ENCODE measurements at regions not wholly inside any gene's neighbourhood (a gene's known extent, or its start where the extent isn't known, plus 50 kb on each side); places are given as distances from the start of the nearest gene placed in this dataset.

DNA sequence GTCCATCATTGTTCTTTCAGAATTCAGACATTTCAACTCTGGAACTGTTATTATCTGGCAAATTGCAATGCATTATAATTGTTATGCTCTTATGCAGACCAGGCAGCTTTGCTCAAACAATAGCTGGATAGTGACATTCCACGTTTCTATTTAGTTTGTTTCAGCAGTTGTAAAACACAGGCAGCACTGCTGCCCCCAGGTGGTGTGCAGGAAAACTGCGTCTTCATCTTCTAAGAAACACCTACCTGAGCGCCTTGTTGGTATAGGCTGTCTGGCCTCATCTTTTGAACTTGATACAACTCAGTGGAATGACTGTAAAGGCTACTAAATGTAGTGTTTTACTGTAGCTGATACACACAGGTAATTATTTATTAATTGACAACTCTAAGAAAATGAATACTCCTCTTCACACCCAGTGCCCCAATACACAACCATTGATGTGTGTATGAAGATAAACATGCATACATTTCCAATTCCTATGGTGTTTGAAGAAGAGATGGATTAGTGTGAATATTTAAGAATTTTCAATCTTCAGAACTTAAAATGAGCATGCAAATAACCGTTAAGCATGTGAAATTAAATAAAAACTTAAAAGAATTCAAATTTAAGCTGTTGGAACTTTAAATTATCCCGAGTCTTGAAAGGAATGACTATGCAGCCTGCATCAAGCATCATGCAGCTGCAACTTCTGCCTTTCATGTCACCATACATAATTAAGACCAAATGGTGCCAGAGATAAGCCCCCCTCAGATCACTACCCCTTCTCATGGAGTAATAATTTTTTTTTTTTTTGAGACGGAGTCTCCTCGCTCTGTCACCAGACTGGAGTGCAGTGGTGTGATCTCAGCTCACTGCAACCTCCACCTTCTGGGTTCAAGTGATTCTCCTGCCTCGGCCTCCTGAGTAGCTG is 85.6 kb downstream of the CD8B2 start:
- DNase-seq (ENCODE audit: low read depth in 2 of 2): no peak

- no peak for DNase-seq (ENCODE audit: low read depth in 2 of 2)
Measured at GRCh38 chr2:106573773-106574172, 86.6 kb downstream of the CD8B2 start.

- DNase-seq (ENCODE audit: low read depth in 2 of 2): no peak
Measured at GRCh38 chr2:106575955-106576354, 88.8 kb downstream of the CD8B2 start.

- DNase-seq (ENCODE audit: low read depth in 2 of 2): no peak
Measured at GRCh38 chr2:106577255-106577651, 90.1 kb downstream of the CD8B2 start.

DNA sequence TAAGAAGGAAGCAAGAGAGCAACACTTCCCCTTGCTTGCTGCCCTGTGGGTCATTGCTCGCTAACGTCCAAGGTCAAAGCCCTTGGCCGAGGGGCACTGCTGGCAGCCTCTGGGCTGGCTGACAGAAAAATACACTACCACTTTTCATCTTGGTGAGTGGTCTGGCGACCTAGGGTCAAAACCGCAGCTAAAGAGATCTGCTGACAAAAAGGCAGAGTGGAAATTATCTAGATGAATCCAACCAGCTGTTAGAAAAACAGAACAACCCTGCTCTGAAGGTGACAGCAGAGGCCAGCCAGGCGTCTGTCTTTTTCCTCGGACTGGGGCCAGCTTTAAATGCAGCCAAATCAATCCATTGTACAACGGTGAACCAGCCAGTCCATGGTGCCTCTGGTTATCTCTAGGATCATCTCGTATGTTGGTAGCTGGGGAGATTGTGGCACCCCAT is 92.6 kb downstream of the CD8B2 start:
- DNase-seq (ENCODE audit: low read depth in 2 of 2): no peak

- DNase-seq (ENCODE audit: low read depth in 2 of 2): no peak
Measured at GRCh38 chr2:106580241-106580640, 93.1 kb downstream of the CD8B2 start.

- no peak for DNase-seq (ENCODE audit: low read depth in 2 of 2)
Measured at GRCh38 chr2:106581328-106581727, 94.2 kb downstream of the CD8B2 start.

- DNase-seq (ENCODE audit: low read depth in 2 of 2): no peak
Measured at GRCh38 chr2:106581755-106582147, 94.6 kb downstream of the CD8B2 start.

DNA sequence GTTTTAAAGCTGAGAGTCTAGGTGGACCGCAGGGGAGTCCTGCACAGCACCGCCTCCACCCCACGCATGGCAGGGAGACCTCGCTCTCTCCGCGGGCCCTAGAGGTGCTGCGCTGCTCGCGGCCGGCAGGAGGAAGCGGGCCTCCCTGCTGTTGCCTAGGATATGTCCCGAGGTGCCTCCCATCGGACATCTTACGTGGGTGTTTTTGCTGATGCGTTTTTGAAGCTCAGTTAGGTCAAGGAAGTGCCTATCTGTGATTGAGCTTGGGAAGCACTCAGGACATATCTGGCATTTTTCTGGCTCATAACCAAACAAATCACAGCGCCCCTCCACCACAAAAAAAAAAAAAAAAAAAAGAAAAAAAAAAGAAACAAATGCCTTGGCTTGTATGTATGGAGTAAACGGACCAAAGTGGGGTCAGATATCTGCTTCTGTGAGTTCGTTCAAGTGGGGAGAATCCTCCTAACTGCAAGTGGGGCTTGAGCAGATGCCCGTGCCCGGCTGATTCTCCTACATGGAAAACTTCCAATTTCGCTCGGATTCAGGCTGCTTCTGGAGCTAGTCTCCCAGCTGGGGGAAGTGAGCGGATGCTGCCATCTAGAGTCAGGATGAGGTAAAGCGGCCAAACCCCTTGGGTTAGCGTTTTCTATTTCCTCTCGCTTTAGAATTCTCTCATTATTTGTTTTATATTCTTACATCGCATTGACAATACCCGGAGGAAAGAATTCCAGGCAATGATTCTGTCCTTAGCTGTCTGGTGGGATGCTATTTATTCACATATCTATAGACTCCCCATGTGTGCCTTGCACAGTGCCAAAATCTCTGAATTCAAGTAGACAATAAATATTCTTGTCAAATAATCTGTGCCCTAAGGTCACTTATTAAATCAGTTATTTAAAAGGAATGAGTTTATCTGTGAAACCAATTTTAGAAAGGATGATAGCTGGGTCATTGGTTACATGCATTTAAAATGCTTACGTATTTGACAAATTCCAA is 95.3 kb downstream of the CD8B2 start:
- DNase-seq (ENCODE audit: low read depth in 2 of 2): peak; percentile 12 to 46

GRCh38 chr2:106584304-106584954 is 97.3 kb downstream of the CD8B2 start:
- no peak for DNase-seq (ENCODE audit: low read depth in 2 of 2)

DNA sequence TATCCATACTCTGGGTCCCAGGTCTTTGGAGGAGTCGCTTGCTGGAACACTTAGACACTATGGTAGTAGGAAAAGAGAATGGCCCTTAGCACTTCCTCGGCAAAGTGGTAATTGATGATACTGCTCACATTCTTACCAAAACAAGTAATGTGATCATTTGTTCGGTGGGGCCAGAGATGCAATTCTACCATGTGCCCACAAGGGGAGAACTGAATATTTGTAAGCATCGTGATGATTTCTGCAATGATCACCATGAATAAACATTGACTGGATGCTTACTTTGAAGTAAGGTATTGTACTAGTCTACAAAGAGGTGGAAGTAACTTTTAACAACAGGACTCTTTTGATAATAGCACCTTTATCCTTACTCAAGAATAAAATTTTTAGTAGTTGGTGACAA is 109.7 kb downstream of the CD8B2 start:
- no peak for DNase-seq (ENCODE audit: low read depth in 2 of 2)

DNA sequence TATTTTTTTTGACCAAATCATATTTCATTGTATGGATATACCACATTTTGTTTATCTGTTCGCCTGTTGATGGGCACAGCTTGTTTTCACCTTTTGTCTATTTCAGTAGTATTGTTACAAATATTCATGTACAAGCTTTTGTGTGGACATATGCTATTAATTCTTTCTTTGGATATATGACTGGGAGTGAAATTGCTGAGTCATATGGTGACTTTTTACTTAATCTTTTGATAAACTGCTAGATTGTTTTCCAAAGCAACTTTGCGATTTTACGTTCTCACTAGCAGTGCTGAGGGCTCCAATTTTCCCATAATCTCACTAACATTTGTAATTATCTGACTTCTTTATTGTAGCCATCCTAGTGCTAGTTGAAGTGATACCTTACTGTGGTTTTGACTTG is 112.4 kb downstream of the CD8B2 start:
- DNase-seq (ENCODE audit: low read depth in 2 of 2): no peak

- no peak for DNase-seq (ENCODE audit: low read depth in 2 of 2)
Measured at GRCh38 chr2:106602042-106602441, 114.9 kb downstream of the CD8B2 start.

- DNase-seq (ENCODE audit: low read depth in 2 of 2): no peak
Measured at GRCh38 chr2:106606652-106607051, 119.5 kb downstream of the CD8B2 start.

GRCh38 chr2:106607371-106607770 is 120.2 kb downstream of the CD8B2 start:
- DNase-seq (ENCODE audit: low read depth in 2 of 2): no peak

DNA sequence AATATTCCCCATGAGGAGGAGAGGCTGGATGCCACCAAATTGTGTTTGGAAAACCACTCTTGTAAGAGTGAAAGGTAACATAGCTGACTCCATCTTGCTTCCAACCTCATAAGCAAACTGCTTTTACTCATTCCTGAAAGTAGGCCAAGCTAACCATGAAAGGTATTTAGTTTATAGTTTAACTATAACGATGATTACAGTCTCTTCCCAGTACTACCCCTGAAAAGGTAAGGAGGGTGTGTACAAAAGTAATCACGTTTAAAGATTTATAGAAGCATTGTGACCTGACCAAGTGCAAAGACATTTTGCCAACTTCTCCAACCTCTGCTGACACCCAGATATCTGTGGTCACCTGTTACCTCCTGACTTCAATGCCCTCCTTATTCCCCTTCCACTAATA is 122.6 kb downstream of the CD8B2 start:
- DNase-seq (ENCODE audit: low read depth in 2 of 2): no peak

DNA sequence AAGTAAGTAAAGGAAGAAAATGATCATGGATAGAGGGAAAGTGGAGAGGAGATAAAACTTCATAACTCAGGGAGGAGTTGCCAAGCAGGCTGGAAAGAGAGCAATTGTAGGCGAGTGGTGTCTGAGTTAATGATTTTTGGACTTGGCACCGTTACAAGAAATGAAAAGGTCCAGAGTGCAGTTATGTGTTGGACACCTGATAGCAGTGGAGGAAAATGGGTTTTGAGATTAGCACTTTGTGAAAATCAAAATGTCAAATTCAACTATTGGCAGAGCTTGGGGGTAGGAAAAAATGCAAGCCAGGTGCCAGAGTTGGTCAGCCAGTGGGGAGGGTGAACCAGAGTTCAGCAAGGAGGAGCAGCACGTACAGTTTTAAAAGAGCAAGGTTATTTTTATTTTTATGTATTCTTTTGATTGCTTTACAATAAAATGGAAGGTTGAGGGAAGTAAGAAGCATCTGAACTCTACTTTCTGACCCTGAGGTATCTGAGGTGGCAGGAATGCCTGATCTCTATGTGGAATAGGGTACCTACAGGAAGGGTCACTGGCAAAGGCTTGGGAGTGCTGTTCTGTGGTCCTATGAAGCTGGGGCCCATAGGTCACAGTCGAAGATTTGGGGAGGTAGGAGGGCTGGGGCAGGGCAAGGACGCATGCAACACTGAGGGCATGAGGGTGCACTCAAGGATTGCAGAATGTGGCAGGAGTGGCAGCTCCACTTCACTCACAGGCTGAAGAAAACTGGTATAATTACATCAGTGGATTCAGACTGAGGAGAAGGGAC is 127.5 kb downstream of the CD8B2 start:
- no peak for DNase-seq (ENCODE audit: low read depth in 2 of 2)

DNA sequence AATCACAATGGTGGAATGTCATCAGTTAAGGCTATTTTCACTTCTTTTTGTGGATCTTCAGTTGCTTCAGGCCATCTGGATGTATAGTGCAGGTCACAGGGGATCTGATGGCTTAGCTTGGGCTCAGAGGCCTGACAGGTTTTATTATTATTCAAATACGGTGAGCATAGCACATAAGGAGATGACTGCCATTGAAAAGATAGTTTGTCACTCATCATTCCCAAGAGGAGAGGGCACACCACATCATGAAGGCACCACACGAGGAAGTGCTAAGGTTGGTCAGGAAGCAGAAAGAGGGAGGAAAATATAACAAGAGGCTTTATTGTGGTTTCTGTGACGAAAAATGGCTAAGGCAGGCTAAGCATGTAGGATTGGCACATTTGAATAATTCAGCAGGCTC is 131.4 kb downstream of the CD8B2 start:
- no peak for DNase-seq (ENCODE audit: low read depth in 2 of 2)

GRCh38 chr2:106623456-106623855 is 136.3 kb downstream of the CD8B2 start:
- no peak for DNase-seq (ENCODE audit: low read depth in 2 of 2)

DNA sequence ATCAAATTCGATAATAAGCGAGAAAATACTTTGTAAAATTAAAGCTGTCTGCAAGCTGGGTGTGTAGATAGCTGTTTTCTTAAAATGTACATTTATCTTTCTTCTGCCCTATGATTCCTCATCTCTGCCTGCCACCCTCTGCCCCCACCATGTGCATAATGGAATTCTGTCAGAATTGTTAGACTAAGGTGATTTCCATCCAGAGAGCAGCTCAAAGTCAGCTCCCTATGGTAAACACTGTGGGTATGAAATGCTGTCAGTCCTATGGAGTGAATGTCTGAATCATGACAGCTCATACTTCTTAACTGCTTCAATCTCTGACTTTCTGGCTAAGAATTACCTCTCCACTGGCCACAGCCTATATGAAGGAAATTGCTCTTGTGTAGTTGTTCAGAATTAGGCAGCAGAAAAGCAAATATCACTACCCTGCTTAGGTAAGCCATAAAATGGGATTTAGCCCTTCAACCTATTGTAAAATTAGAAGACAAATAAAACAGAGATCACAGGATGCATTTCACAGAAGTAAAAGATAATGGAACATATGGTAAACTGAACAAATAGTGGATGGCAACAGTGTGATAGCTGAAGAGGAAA is 137.7 kb downstream of the CD8B2 start:
- no peak for DNase-seq (ENCODE audit: low read depth in 2 of 2)

DNA sequence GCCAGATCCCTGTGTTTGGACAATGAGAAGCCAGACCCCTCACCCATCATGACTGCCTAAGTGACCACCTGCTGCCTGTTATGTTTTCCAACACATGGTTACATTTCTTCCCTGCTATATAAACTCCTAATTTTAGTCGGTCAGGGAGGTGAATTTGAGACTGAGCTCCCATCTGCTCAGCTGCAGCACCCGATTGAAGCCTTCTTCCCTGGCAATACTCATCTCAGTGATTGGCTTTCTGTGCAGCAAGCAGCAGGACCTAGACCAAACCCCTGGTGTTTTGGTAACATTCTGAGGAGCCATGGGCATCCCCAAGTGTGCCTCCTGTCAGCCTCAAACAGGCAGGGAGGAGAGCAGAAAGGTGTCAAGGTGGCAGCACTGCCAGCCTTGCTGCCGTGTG is 141.2 kb downstream of the CD8B2 start:
- DNase-seq (ENCODE audit: low read depth in 2 of 2): no peak

Measured in stimulated activated CD8-positive, alpha-beta memory T cell treated with anti-CD3 and anti-CD28 coated beads, Interleukin-2, amount 100 ng/mL, for 48 hours (primary cell).